ENCODE measurements at regions not wholly inside any gene's neighbourhood (a gene's known extent, or its start where the extent isn't known, plus 50 kb on each side); places are given as distances from the start of the nearest gene placed in this dataset.
"Not testable (repeated sequence)": the region's sequence is repeated elsewhere in the genome, so short reads cannot be mapped to it uniquely, and the experiment has no call there.

GRCh38 chr3:132136334-132136716 is 101.5 kb upstream of the CPNE4 start:
- H3K27ac ChIP-seq: no peak overlapping the region
- H3K4me3 ChIP-seq (ENCODE audit: low read depth in 1 of 2, low read length in 1 of 2): no peak overlapping the region
- no peaks in the 10 kb centered on the region for H3K4me1 ChIP-seq (ENCODE audit: control insufficient read depth in 1 of 2, insufficient read depth in 1 of 2, low read depth in 1 of 2, low read length in 1 of 2)
- peaks cover 59% of the 10 kb centered on the region for H3K27me3 ChIP-seq
- H3K9me3 ChIP-seq: no peaks in the 10 kb centered on the region
- no peaks in the 10 kb centered on the region for H3K36me3 ChIP-seq
- TF ChIP-seq CTCF (IDR thresholded peaks at IDR 0.05): no peak

- H3K9me3 ChIP-seq; H3K36me3 ChIP-seq; H3K4me1 ChIP-seq (ENCODE audit: control insufficient read depth in 1 of 2, insufficient read depth in 1 of 2, low read depth in 1 of 2, low read length in 1 of 2); H3K4me3 ChIP-seq (ENCODE audit: low read depth in 1 of 2, low read length in 1 of 2); H3K27ac ChIP-seq: not testable (repeated sequence)
- peaks cover 53% of the 10 kb centered on the region for H3K27me3 ChIP-seq
These were observed 102.1 kb upstream of the CPNE4 start for GRCh38 chr3:132136902-132137301.

- no peaks in the 10 kb centered on the region for H3K36me3 ChIP-seq
- no peak for TF ChIP-seq CTCF (IDR thresholded peaks at IDR 0.05)
- H3K4me1 ChIP-seq (ENCODE audit: control insufficient read depth in 1 of 2, insufficient read depth in 1 of 2, low read depth in 1 of 2, low read length in 1 of 2): no peaks in the 10 kb centered on the region
These were observed 111.0 kb upstream of the CPNE4 start for GRCh38 chr3:132145833-132146232.

GRCh38 chr3:132154619-132155018 is 119.8 kb upstream of the CPNE4 start:
- no peak for TF ChIP-seq CTCF (IDR thresholded peaks at IDR 0.05)
- H3K27me3 ChIP-seq: peaks cover 48% of the 10 kb centered on the region
- H3K4me3 ChIP-seq (ENCODE audit: low read depth in 1 of 2, low read length in 1 of 2): no peak overlapping the region
- H3K36me3 ChIP-seq: no peaks in the 10 kb centered on the region
- no peaks in the 10 kb centered on the region for H3K9me3 ChIP-seq
- no peaks in the 10 kb centered on the region for H3K4me1 ChIP-seq (ENCODE audit: control insufficient read depth in 1 of 2, insufficient read depth in 1 of 2, low read depth in 1 of 2, low read length in 1 of 2)
- no peak overlapping the region for H3K27ac ChIP-seq

More at GRCh38 chr3:132145833-132146232, 111.0 kb upstream of the CPNE4 start:
- H3K4me3 ChIP-seq (ENCODE audit: low read depth in 1 of 2, low read length in 1 of 2): no peak overlapping the region
- H3K27me3 ChIP-seq: peaks cover 46% of the 10 kb centered on the region
- H3K27ac ChIP-seq: no peak overlapping the region
- H3K9me3 ChIP-seq: no peaks in the 10 kb centered on the region

- Histone ChIP-seq H3K4me1 (ENCODE audit: control insufficient read depth in 1 of 2, insufficient read depth in 1 of 2, low read depth in 1 of 2, low read length in 1 of 2) (no peaks in the 10 kb centered on the region), H3K27ac (no peak overlapping the region), H3K4me3 (ENCODE audit: low read depth in 1 of 2, low read length in 1 of 2) (no peak overlapping the region), H3K27me3 (peaks cover 42% of the 10 kb centered on the region), H3K36me3 (no peaks in the 10 kb centered on the region), H3K9me3 (no peaks in the 10 kb centered on the region)
- no peak for TF ChIP-seq CTCF (IDR thresholded peaks at IDR 0.05)
These were observed 124.3 kb upstream of the CPNE4 start for GRCh38 chr3:132159145-132159544.

- no peaks in the 10 kb centered on the region for H3K9me3 ChIP-seq
- TF ChIP-seq CTCF (IDR thresholded peaks at IDR 0.05): no peak
- H3K4me1 ChIP-seq (ENCODE audit: control insufficient read depth in 1 of 2, insufficient read depth in 1 of 2, low read depth in 1 of 2, low read length in 1 of 2): no peaks in the 10 kb centered on the region
These were observed 125.4 kb upstream of the CPNE4 start for GRCh38 chr3:132160198-132160597.

More at GRCh38 chr3:132160198-132160597, 125.4 kb upstream of the CPNE4 start:
- H3K27ac ChIP-seq: no peak overlapping the region
- H3K27me3 ChIP-seq: peaks cover 42% of the 10 kb centered on the region
- no peaks in the 10 kb centered on the region for H3K36me3 ChIP-seq
- no peak overlapping the region for H3K4me3 ChIP-seq (ENCODE audit: low read depth in 1 of 2, low read length in 1 of 2)
